ENCODE measurements at regions not wholly inside any gene's neighbourhood (a gene's known extent, or its start where the extent isn't known, plus 50 kb on each side); places are given as distances from the start of the nearest gene placed in this dataset.

DNA sequence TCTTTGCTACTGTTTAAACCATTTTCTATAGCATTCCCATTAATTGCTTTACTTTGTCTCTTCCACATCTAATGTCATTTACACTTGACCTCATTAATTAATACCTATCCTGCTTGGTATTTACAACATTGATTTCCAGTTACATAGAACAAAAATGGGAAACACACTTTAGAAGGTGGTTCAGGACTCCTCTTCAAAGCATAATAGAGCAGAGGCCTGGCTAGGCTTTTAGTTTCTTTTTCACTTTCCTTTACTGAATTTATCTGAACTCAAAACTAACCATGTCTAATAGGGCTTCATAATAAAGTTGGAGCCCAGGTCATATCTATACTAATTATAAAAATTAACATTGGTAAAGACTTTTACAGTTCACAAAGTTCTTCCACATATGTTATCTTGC lies 648.0 kb upstream of the KIRREL3 start:
- Mint-ChIP-seq H3K4me3 (no peak overlapping the region), H3K9me3 (no peaks in the 10 kb centered on the region), H3K36me3 (no peaks in the 10 kb centered on the region), H3K27me3 (ENCODE audit: low read depth) (no peaks in the 10 kb centered on the region), H3K27ac (no peak overlapping the region), H3K4me1 (no peaks in the 10 kb centered on the region)
- DNase-seq (ENCODE audit: low spot score) (no peak), ATAC-seq (no peak)
- CTCF ChIA-PET, result no interaction called here
- TF ChIP-seq ZNF671 (CRISPR knock-in tag; IDR thresholded peaks at IDR 0.05) (no peak), ATF1 (CRISPR knock-in tag; IDR thresholded peaks at IDR 0.05) (no peak), TP53 (CRISPR knock-in tag; IDR thresholded peaks at IDR 0.05) (no peak), ESRRA (CRISPR knock-in tag; IDR thresholded peaks at IDR 0.05; ENCODE audit: borderline replicate concordance) (no peak), RELA (CRISPR knock-in tag; IDR thresholded peaks at IDR 0.05; ENCODE audit: borderline replicate concordance) (no peak), ZNF423 (CRISPR knock-in tag; IDR thresholded peaks at IDR 0.05) (no peak), CREM (CRISPR knock-in tag; IDR thresholded peaks at IDR 0.05) (no peak), SMAD4 (CRISPR knock-in tag; IDR thresholded peaks at IDR 0.05) (no peak), TCF7 (CRISPR knock-in tag; IDR thresholded peaks at IDR 0.05; ENCODE audit: low read depth) (no peak), RORB (CRISPR knock-in tag; IDR thresholded peaks at IDR 0.05) (no peak), ZNF263 (CRISPR knock-in tag; IDR thresholded peaks at IDR 0.05; ENCODE audit: low read depth) (no peak), SMAD3 (CRISPR knock-in tag; IDR thresholded peaks at IDR 0.05; ENCODE audit: borderline replicate concordance) (no peak), NFATC4 (CRISPR knock-in tag; IDR thresholded peaks at IDR 0.05) (no peak)
- TF ChIP-seq, protein P1, sequence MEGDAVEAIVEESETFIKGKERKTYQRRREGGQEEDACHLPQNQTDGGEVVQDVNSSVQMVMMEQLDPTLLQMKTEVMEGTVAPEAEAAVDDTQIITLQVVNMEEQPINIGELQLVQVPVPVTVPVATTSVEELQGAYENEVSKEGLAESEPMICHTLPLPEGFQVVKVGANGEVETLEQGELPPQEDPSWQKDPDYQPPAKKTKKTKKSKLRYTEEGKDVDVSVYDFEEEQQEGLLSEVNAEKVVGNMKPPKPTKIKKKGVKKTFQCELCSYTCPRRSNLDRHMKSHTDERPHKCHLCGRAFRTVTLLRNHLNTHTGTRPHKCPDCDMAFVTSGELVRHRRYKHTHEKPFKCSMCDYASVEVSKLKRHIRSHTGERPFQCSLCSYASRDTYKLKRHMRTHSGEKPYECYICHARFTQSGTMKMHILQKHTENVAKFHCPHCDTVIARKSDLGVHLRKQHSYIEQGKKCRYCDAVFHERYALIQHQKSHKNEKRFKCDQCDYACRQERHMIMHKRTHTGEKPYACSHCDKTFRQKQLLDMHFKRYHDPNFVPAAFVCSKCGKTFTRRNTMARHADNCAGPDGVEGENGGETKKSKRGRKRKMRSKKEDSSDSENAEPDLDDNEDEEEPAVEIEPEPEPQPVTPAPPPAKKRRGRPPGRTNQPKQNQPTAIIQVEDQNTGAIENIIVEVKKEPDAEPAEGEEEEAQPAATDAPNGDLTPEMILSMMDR (IDR thresholded peaks at IDR 0.05), result no peak
- TF ChIP-seq, protein P2, sequence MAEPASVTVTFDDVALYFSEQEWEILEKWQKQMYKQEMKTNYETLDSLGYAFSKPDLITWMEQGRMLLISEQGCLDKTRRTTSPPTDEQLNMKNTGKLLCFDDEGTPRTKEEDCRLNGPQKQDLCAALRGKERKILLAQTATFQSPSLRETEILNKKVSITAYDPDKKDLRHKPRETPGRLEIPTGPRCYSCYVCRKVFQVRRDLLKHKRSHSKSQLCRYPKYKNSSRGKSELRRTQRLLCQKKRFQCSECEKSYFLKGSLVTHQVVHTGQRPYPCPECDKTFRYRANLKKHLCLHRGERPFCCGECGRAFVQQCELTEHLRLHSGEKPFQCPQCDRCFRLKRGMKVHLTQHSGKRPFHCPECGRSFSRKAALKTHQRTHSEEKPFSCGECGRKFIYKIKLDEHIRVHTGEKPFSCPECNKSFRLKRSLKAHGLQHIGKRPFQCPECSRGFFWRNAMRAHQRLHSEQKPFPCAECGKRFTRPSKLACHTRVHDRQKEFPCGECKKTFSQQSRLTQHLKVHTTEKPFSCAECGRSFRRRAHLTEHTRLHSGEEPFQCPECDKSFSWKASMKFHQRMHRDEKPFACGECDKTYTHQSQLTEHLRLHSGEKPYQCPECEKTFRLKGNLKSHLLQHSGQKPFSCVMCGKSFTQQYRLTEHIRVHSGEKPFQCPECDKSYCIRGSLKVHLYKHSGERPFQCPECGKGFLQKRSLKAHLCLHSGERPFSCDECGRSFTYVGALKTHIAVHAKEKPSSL (CRISPR knock-in tag; conservative IDR thresholded peaks at IDR 0.05), result no peak
- TF ChIP-seq, protein P3, sequence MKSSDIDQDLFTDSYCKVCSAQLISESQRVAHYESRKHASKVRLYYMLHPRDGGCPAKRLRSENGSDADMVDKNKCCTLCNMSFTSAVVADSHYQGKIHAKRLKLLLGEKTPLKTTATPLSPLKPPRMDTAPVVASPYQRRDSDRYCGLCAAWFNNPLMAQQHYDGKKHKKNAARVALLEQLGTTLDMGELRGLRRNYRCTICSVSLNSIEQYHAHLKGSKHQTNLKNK (CRISPR knock-in tag; IDR thresholded peaks at IDR 0.05), result no peak
- TF ChIP-seq, protein P4, sequence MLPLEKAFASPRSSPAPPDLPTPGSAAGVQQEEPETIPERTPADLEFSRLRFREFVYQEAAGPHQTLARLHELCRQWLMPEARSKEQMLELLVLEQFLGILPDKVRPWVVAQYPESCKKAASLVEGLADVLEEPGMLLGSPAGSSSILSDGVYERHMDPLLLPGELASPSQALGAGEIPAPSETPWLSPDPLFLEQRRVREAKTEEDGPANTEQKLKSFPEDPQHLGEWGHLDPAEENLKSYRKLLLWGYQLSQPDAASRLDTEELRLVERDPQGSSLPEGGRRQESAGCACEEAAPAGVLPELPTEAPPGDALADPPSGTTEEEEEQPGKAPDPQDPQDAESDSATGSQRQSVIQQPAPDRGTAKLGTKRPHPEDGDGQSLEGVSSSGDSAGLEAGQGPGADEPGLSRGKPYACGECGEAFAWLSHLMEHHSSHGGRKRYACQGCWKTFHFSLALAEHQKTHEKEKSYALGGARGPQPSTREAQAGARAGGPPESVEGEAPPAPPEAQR (CRISPR knock-in tag; IDR thresholded peaks at IDR 0.05), result no peak
- TF ChIP-seq, protein P5, sequence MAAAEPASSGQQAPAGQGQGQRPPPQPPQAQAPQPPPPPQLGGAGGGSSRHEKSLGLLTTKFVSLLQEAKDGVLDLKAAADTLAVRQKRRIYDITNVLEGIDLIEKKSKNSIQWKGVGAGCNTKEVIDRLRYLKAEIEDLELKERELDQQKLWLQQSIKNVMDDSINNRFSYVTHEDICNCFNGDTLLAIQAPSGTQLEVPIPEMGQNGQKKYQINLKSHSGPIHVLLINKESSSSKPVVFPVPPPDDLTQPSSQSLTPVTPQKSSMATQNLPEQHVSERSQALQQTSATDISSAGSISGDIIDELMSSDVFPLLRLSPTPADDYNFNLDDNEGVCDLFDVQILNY (CRISPR knock-in tag; IDR thresholded peaks at IDR 0.05), result no peak
- TF ChIP-seq, protein P6, sequence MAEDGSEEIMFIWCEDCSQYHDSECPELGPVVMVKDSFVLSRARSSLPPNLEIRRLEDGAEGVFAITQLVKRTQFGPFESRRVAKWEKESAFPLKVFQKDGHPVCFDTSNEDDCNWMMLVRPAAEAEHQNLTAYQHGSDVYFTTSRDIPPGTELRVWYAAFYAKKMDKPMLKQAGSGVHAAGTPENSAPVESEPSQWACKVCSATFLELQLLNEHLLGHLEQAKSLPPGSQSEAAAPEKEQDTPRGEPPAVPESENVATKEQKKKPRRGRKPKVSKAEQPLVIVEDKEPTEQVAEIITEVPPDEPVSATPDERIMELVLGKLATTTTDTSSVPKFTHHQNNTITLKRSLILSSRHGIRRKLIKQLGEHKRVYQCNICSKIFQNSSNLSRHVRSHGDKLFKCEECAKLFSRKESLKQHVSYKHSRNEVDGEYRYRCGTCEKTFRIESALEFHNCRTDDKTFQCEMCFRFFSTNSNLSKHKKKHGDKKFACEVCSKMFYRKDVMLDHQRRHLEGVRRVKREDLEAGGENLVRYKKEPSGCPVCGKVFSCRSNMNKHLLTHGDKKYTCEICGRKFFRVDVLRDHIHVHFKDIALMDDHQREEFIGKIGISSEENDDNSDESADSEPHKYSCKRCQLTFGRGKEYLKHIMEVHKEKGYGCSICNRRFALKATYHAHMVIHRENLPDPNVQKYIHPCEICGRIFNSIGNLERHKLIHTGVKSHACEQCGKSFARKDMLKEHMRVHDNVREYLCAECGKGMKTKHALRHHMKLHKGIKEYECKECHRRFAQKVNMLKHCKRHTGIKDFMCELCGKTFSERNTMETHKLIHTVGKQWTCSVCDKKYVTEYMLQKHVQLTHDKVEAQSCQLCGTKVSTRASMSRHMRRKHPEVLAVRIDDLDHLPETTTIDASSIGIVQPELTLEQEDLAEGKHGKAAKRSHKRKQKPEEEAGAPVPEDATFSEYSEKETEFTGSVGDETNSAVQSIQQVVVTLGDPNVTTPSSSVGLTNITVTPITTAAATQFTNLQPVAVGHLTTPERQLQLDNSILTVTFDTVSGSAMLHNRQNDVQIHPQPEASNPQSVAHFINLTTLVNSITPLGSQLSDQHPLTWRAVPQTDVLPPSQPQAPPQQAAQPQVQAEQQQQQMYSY (CRISPR knock-in tag; IDR thresholded peaks at IDR 0.05), result no peak
- TF ChIP-seq, protein P7, sequence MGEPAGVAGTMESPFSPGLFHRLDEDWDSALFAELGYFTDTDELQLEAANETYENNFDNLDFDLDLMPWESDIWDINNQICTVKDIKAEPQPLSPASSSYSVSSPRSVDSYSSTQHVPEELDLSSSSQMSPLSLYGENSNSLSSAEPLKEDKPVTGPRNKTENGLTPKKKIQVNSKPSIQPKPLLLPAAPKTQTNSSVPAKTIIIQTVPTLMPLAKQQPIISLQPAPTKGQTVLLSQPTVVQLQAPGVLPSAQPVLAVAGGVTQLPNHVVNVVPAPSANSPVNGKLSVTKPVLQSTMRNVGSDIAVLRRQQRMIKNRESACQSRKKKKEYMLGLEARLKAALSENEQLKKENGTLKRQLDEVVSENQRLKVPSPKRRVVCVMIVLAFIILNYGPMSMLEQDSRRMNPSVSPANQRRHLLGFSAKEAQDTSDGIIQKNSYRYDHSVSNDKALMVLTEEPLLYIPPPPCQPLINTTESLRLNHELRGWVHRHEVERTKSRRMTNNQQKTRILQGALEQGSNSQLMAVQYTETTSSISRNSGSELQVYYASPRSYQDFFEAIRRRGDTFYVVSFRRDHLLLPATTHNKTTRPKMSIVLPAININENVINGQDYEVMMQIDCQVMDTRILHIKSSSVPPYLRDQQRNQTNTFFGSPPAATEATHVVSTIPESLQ (CRISPR knock-in tag; IDR thresholded peaks at IDR 0.05), result no peak
- POLR2A ChIA-PET, result no interaction called here

Data from WTC11 (cell line).